Memory B cell (primary cell): ENCODE measurements at regions not wholly inside any gene's neighbourhood (a gene's known extent, or its start where the extent isn't known, plus 50 kb on each side); places are given as distances from the start of the nearest gene placed in this dataset.

ENCODE experiments used
- ATAC-seq: fragments of 150-1000 bp; cut with Tn5 transposase; 2 replicates; pipeline ENCODE4 v1.10.0; 2021; ENCODE audit warnings: low read depth, mild to moderate bottlenecking, moderate library complexity
- DNase-seq, 2 donors: peaks; one replicate each; pipeline ENCODE4 v3.0.0; 2022; ENCODE audit warnings: low spot score in 2 of 2
- H3K27ac Mint-ChIP-seq: one replicate; pipeline ENCODE4 v1.8.0; 2022; ENCODE audit warnings: mild to moderate bottlenecking, moderate library complexity, mixed read lengths
- H3K27me3 Mint-ChIP-seq: one replicate; pipeline ENCODE4 v1.8.0; 2022; ENCODE audit warnings: mixed read lengths
- H3K36me3 Mint-ChIP-seq: one replicate; pipeline ENCODE4 v1.8.0; 2022; ENCODE audit warnings: mild to moderate bottlenecking, mixed read lengths
- H3K4me1 Mint-ChIP-seq: one replicate; pipeline ENCODE4 v1.8.0; 2022; ENCODE audit warnings: mixed read lengths
- H3K4me3 Mint-ChIP-seq: one replicate; pipeline ENCODE4 v1.8.0; 2022; ENCODE audit warnings: mild to moderate bottlenecking, moderate library complexity, mixed read lengths
- H3K9me3 Mint-ChIP-seq: one replicate; pipeline ENCODE4 v1.8.0; 2022; ENCODE audit warnings: mixed read lengths

- Mint-ChIP-seq H3K27ac (no peak overlapping the region), H3K4me1 (no peaks in the 10 kb centered on the region), H3K36me3 (no peaks in the 10 kb centered on the region), H3K4me3 (no peak overlapping the region), H3K27me3 (peaks cover 5% of the 10 kb centered on the region), H3K9me3 (peaks cover 3% of the 10 kb centered on the region)
- ATAC-seq (no peak), DNase-seq (no peak)
These were observed 269.4 kb downstream of the TCF7L2 start for GRCh38 chr10:113219446-113219845.

GRCh38 chr10:113221756-113222168 lies 271.7 kb downstream of the TCF7L2 start:
- no peak overlapping the region for H3K27ac Mint-ChIP-seq
- DNase-seq (no peak), ATAC-seq (no peak)
- H3K4me3 Mint-ChIP-seq = no peak overlapping the region
- H3K4me1 Mint-ChIP-seq = no peaks in the 10 kb centered on the region
- H3K9me3 Mint-ChIP-seq = no peaks in the 10 kb centered on the region
- no peaks in the 10 kb centered on the region for H3K36me3 Mint-ChIP-seq
- H3K27me3 Mint-ChIP-seq = peaks cover 10% of the 10 kb centered on the region

- Mint-ChIP-seq H3K4me1 (no peaks in the 10 kb centered on the region), H3K36me3 (no peaks in the 10 kb centered on the region), H3K4me3 (no peak overlapping the region), H3K27me3 (peaks cover 10% of the 10 kb centered on the region), H3K27ac (no peak overlapping the region), H3K9me3 (no peaks in the 10 kb centered on the region)
- ATAC-seq (no peak), DNase-seq (no peak)
These were observed 272.2 kb downstream of the TCF7L2 start for GRCh38 chr10:113222207-113222606.

- ATAC-seq = no peak
- Mint-ChIP-seq H3K4me3 (no peak overlapping the region), H3K27ac (no peak overlapping the region), H3K27me3 (peaks cover 13% of the 10 kb centered on the region), H3K4me1 (no peaks in the 10 kb centered on the region), H3K36me3 (no peaks in the 10 kb centered on the region), H3K9me3 (no peaks in the 10 kb centered on the region)
- DNase-seq = no peak
These were observed 275.3 kb downstream of the TCF7L2 start for GRCh38 chr10:113225364-113225763.

GRCh38 chr10:113225903-113226302 lies 275.9 kb downstream of the TCF7L2 start:
- H3K27ac Mint-ChIP-seq = no peak overlapping the region
- H3K4me1 Mint-ChIP-seq = no peaks in the 10 kb centered on the region
- ATAC-seq (no peak), DNase-seq (no peak)
- no peaks in the 10 kb centered on the region for H3K9me3 Mint-ChIP-seq
- no peak overlapping the region for H3K4me3 Mint-ChIP-seq
- no peaks in the 10 kb centered on the region for H3K36me3 Mint-ChIP-seq
- peaks cover 13% of the 10 kb centered on the region for H3K27me3 Mint-ChIP-seq

DNA sequence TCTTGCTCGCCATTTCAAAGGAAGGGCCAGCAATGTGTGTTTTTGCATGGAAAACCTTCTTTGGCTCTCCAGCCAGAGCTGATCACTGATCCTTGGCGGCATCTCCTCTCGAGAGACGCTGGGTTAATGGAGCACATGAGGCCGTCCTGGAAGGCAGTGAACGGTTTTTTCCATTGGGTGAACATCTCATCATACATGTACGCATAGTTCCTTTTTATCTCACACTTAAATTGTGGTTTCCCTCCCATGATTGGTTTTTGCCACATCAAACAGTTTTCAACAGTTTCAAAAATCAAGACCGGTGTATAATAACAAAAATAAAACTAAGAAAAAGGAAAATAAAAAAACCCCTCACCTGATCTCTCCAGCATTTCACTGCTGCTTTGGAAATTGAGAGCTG lies 276.4 kb downstream of the TCF7L2 start:
- H3K36me3 Mint-ChIP-seq = no peaks in the 10 kb centered on the region
- no peak overlapping the region for H3K4me3 Mint-ChIP-seq
- H3K9me3 Mint-ChIP-seq = no peaks in the 10 kb centered on the region
- no peak overlapping the region for H3K27ac Mint-ChIP-seq
- DNase-seq (no peak), ATAC-seq (no peak)
- no peaks in the 10 kb centered on the region for H3K4me1 Mint-ChIP-seq
- peaks cover 13% of the 10 kb centered on the region for H3K27me3 Mint-ChIP-seq

GRCh38 chr10:113226831-113227445 lies 276.9 kb downstream of the TCF7L2 start:
- no peak for ATAC-seq
- no peak overlapping the region for H3K27ac Mint-ChIP-seq
- DNase-seq = no peak
- peaks cover 13% of the 10 kb centered on the region for H3K27me3 Mint-ChIP-seq
- H3K36me3 Mint-ChIP-seq = no peaks in the 10 kb centered on the region
- no peaks in the 10 kb centered on the region for H3K9me3 Mint-ChIP-seq
- no peaks in the 10 kb centered on the region for H3K4me1 Mint-ChIP-seq
- H3K4me3 Mint-ChIP-seq = no peak overlapping the region

DNA sequence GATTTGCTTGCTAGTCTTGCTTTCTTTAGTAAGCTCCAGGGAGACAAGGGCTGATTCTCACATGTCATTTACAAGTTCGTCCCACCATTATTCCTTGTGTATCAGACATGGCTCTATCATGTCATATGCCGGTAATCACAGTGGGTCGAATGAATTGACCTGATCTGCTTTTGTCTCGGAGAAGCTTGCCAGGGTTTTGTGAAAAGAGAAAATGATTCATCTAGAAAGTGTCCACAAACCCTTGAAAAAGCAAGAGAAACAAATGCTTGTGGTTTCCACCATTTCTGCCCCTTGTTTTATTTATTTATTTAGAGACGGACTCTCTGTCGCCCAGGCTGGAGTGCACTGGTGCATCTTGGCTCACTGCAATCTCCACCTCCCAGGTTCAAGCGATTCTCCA lies 278.5 kb downstream of the TCF7L2 start:
- ATAC-seq = no peak
- Mint-ChIP-seq H3K4me1 (no peaks in the 10 kb centered on the region), H3K27ac (no peak overlapping the region), H3K4me3 (no peak overlapping the region), H3K36me3 (no peaks in the 10 kb centered on the region), H3K27me3 (peaks cover 10% of the 10 kb centered on the region), H3K9me3 (no peaks in the 10 kb centered on the region)
- no peak for DNase-seq

GRCh38 chr10:113230011-113230610 lies 280.1 kb downstream of the TCF7L2 start:
- no peaks in the 10 kb centered on the region for H3K9me3 Mint-ChIP-seq
- no peak overlapping the region for H3K4me3 Mint-ChIP-seq
- ATAC-seq (no peak), DNase-seq (no peak)
- no peaks in the 10 kb centered on the region for H3K36me3 Mint-ChIP-seq
- H3K27ac Mint-ChIP-seq = no peak overlapping the region
- no peaks in the 10 kb centered on the region for H3K4me1 Mint-ChIP-seq
- peaks cover 11% of the 10 kb centered on the region for H3K27me3 Mint-ChIP-seq

DNA sequence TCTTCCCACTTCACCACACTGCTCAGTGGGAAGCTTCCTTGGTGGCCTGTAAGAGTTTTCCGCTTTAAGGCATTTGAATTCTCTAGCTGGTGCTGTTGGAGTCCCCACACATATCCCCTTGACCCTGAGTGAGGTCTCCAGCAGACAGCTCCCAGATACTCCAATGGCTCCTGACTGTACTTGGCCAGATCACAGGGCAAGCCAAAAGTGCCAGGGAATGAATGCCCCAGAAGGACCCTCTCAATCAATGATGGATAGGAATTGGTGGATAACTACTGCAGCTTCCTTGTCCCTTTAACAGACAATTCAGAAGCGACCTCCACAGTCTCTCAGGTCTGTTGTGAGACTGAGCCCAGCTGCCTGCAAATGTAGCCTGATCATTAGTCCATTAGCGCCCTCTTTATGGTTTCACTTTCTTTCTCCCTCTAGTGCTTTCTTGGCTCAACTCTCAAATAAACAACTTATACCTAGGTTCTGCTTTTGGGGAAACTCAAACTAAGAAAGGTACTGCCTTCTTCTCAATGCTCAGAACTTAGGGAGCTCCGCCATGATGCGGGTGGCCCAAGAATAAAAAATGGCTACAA lies 283.0 kb downstream of the TCF7L2 start:
- ATAC-seq (no peak), DNase-seq (no peak)
- Mint-ChIP-seq H3K9me3 (no peaks in the 10 kb centered on the region), H3K27ac (no peak overlapping the region), H3K4me3 (no peak overlapping the region), H3K36me3 (no peaks in the 10 kb centered on the region), H3K4me1 (no peaks in the 10 kb centered on the region), H3K27me3 (peaks cover 6% of the 10 kb centered on the region)

GRCh38 chr10:113234481-113234880 lies 284.4 kb downstream of the TCF7L2 start:
- DNase-seq (no peak), ATAC-seq (no peak)
- Mint-ChIP-seq H3K27me3 (peaks cover 4% of the 10 kb centered on the region), H3K27ac (no peak overlapping the region), H3K36me3 (no peaks in the 10 kb centered on the region), H3K4me3 (no peak overlapping the region), H3K4me1 (no peaks in the 10 kb centered on the region), H3K9me3 (peaks cover 1% of the 10 kb centered on the region)

DNA sequence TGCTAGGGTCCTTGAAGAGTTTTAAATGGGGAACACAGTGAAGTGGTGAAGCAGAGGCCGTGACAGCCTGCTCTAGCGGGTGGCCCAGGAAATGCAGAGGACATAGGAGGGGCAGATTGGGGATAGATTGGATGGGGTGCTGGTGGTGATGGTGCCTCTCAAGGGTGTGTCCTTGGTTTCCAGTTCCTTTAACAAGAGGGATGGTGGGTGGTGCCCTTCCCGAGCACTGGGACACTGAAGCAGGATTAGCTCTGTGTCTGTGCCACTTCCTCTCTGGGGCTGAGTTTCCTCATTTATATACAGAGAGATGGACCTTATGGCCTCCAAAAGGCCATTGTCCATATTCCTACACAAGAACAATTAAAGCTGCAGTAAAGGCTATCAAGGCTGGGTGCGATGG lies 285.5 kb downstream of the TCF7L2 start:
- DNase-seq (no peak), ATAC-seq (no peak)
- Mint-ChIP-seq H3K27ac (no peak overlapping the region), H3K4me1 (no peaks in the 10 kb centered on the region), H3K27me3 (peaks cover 6% of the 10 kb centered on the region), H3K36me3 (no peaks in the 10 kb centered on the region), H3K4me3 (no peak overlapping the region), H3K9me3 (peaks cover 1% of the 10 kb centered on the region)

- H3K4me1 Mint-ChIP-seq = no peaks in the 10 kb centered on the region
- no peak for DNase-seq
- H3K4me3 Mint-ChIP-seq = no peak overlapping the region
- peaks cover 6% of the 10 kb centered on the region for H3K27me3 Mint-ChIP-seq
- H3K9me3 Mint-ChIP-seq = peaks cover 1% of the 10 kb centered on the region
- no peak overlapping the region for H3K27ac Mint-ChIP-seq
- no peaks in the 10 kb centered on the region for H3K36me3 Mint-ChIP-seq
- no peak for ATAC-seq
These were observed 287.0 kb downstream of the TCF7L2 start for GRCh38 chr10:113236998-113237397.

DNA sequence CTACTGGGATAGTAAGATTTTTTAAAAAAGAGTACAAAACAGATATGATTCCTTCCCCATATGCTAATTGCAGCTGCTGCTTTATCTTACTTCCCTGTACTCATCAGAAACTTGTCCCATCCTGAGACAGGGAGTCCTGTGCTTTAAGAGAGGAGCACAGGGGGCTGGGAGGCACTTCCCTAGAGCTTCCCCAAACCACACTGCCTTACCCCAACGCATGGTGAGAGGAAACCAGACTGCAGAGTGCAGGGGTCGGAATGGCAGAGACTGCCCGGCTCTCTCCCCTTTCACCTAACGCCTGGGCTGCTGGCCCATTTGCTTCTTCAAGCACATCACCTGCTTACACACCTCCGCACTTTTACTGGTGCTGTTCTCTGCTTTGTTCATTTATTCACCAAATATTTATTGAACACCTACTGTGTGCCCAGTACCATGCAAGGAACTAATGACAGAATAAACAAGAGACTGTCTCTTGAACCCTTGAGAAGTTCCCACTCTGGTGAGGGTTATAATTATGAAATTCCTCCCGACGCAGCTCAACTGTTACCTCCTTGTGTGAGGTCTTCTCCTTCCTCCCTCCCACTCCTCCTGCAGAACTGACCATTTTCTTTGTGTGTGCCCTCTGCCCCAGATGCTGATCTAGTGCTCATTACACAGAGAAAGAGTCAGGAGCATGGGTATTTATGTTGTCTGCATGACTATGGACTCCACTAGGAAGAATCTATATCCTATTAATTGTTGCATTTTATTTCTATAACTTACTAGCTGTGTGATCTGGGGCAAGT lies 289.7 kb downstream of the TCF7L2 start:
- no peaks in the 10 kb centered on the region for H3K36me3 Mint-ChIP-seq

More for the DNA sequence above, 289.7 kb downstream of the TCF7L2 start:
- no peak for ATAC-seq
- no peak for DNase-seq
- H3K27ac Mint-ChIP-seq = no peak overlapping the region
- H3K4me1 Mint-ChIP-seq = no peaks in the 10 kb centered on the region
- peaks cover 1% of the 10 kb centered on the region for H3K9me3 Mint-ChIP-seq
- peaks cover 9% of the 10 kb centered on the region for H3K27me3 Mint-ChIP-seq
- no peak overlapping the region for H3K4me3 Mint-ChIP-seq
